ENCODE measurements at regions not wholly inside any gene's neighbourhood (a gene's known extent, or its start where the extent isn't known, plus 50 kb on each side); places are given as distances from the start of the nearest gene placed in this dataset.

DNA sequence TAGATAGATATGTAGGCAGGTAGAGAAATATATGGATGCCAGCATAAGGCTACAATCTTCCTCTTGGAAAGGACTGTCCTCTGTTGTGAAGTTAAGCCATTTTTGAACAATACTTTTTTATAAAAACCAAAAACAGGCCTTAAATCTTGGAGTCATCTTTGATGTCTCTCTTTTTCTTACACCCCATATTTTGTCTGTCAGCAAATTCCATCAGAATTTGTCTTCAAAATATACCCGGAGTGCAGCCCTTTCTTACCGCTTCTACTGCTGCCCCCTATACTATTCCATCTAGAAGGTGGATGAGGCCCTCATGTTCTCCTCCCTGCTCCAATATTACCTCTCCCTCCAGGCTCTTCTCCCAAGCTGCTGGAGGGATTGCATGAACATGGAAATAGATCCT lies 326.5 kb downstream of the HAPSTR1 start:
- Histone ChIP-seq H3K27ac (ENCODE audit: low read length) (no peak overlapping the region), H3K4me1 (ENCODE audit: control insufficient read depth, insufficient read depth, low read length) (no peaks in the 10 kb centered on the region), H3K36me3 (ENCODE audit: control insufficient read depth, insufficient read depth, low read length) (no peaks in the 10 kb centered on the region), H3K9me3 (ENCODE audit: control insufficient read depth, insufficient read depth, low read depth, low read length) (no peaks in the 10 kb centered on the region), H3K4me3 (ENCODE audit: low read depth in 2 of 2, low read length in 2 of 2) (no peak overlapping the region), H3K27me3 (ENCODE audit: control insufficient read depth, insufficient read depth, low read length) (peaks cover 13% of the 10 kb centered on the region)
- TF ChIP-seq TCF7L2 (IDR thresholded peaks at IDR 0.05; ENCODE audit: low read depth, low read length): no peak
- TF ChIP-seq, protein P1, sequence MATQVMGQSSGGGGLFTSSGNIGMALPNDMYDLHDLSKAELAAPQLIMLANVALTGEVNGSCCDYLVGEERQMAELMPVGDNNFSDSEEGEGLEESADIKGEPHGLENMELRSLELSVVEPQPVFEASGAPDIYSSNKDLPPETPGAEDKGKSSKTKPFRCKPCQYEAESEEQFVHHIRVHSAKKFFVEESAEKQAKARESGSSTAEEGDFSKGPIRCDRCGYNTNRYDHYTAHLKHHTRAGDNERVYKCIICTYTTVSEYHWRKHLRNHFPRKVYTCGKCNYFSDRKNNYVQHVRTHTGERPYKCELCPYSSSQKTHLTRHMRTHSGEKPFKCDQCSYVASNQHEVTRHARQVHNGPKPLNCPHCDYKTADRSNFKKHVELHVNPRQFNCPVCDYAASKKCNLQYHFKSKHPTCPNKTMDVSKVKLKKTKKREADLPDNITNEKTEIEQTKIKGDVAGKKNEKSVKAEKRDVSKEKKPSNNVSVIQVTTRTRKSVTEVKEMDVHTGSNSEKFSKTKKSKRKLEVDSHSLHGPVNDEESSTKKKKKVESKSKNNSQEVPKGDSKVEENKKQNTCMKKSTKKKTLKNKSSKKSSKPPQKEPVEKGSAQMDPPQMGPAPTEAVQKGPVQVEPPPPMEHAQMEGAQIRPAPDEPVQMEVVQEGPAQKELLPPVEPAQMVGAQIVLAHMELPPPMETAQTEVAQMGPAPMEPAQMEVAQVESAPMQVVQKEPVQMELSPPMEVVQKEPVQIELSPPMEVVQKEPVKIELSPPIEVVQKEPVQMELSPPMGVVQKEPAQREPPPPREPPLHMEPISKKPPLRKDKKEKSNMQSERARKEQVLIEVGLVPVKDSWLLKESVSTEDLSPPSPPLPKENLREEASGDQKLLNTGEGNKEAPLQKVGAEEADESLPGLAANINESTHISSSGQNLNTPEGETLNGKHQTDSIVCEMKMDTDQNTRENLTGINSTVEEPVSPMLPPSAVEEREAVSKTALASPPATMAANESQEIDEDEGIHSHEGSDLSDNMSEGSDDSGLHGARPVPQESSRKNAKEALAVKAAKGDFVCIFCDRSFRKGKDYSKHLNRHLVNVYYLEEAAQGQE (IDR thresholded peaks at IDR 0.05; ENCODE audit: insufficient read depth in 1 of 2, low read depth in 2 of 2, low read length in 1 of 2): no peak
- no peak for TF ChIP-seq SIN3A (IDR thresholded peaks at IDR 0.05; ENCODE audit: borderline replicate concordance, insufficient read depth, low read depth, low read length)
- TF ChIP-seq POLR2AphosphoS5 (IDR thresholded peaks at IDR 0.05; ENCODE audit: low read depth, low read length): no peak
- TF ChIP-seq, protein P2, sequence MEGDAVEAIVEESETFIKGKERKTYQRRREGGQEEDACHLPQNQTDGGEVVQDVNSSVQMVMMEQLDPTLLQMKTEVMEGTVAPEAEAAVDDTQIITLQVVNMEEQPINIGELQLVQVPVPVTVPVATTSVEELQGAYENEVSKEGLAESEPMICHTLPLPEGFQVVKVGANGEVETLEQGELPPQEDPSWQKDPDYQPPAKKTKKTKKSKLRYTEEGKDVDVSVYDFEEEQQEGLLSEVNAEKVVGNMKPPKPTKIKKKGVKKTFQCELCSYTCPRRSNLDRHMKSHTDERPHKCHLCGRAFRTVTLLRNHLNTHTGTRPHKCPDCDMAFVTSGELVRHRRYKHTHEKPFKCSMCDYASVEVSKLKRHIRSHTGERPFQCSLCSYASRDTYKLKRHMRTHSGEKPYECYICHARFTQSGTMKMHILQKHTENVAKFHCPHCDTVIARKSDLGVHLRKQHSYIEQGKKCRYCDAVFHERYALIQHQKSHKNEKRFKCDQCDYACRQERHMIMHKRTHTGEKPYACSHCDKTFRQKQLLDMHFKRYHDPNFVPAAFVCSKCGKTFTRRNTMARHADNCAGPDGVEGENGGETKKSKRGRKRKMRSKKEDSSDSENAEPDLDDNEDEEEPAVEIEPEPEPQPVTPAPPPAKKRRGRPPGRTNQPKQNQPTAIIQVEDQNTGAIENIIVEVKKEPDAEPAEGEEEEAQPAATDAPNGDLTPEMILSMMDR (IDR thresholded peaks at IDR 0.05): no peak
- intact Hi-C loops (cut with micrococcal nuclease; ENCODE audit: unreplicated experiment) (no loop called here), in situ Hi-C loops (cut with HindIII; ENCODE audit: low pct_unique_long_range_greater_than_20kb, low sequenced_read_pairs) (no loop called here)
- BruUV-seq (replicated peaks): no TSS peak
- ATAC-seq (no peak), DNase-seq (ENCODE audit: low read depth, low spot score) (no peak)
- ChIA-PET POLR2A (no interaction called here), CTCF (no interaction called here)

DNA sequence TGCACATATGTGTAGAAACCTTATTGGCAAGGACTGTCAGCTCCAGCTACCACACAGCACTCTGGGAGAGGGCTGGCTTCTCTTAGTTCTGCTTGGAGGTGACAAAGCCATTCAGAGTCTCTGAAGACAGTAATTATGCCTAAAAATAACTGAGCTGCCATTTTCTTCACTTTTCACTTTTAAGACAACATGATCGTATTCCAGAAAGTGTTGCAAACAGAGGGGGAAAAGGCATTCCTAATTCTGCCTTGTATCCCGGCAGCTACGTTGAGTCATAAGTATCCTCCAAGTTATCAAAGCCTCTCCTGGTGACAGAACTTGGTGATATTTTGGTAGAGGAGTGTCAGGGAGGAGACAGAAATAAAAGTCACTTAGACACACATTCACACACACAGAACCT lies 327.7 kb downstream of the HAPSTR1 start:
- H3K27ac ChIP-seq (ENCODE audit: low read length): no peak overlapping the region
- no peaks in the 10 kb centered on the region for H3K36me3 ChIP-seq (ENCODE audit: control insufficient read depth, insufficient read depth, low read length)
- intact Hi-C loops (cut with micrococcal nuclease; ENCODE audit: unreplicated experiment) (no loop called here), in situ Hi-C loops (cut with HindIII; ENCODE audit: low pct_unique_long_range_greater_than_20kb, low sequenced_read_pairs) (no loop called here)
- no peak for DNase-seq (ENCODE audit: low read depth, low spot score)
- no peak for ATAC-seq
- POLR2A ChIA-PET: no interaction called here
- H3K4me1 ChIP-seq (ENCODE audit: control insufficient read depth, insufficient read depth, low read length): no peaks in the 10 kb centered on the region
- BruUV-seq (replicated peaks): no TSS peak
- peaks cover 11% of the 10 kb centered on the region for H3K27me3 ChIP-seq (ENCODE audit: control insufficient read depth, insufficient read depth, low read length)
- no peaks in the 10 kb centered on the region for H3K9me3 ChIP-seq (ENCODE audit: control insufficient read depth, insufficient read depth, low read depth, low read length)
- H3K4me3 ChIP-seq (ENCODE audit: low read depth in 2 of 2, low read length in 2 of 2): no peak overlapping the region
- CTCF ChIA-PET: no interaction called here
- TF ChIP-seq POLR2AphosphoS5 (IDR thresholded peaks at IDR 0.05; ENCODE audit: low read depth, low read length) (no peak), SIN3A (IDR thresholded peaks at IDR 0.05; ENCODE audit: borderline replicate concordance, insufficient read depth, low read depth, low read length) (no peak), TCF7L2 (IDR thresholded peaks at IDR 0.05; ENCODE audit: low read depth, low read length) (no peak)
- TF ChIP-seq, protein P1 (IDR thresholded peaks at IDR 0.05; ENCODE audit: insufficient read depth in 1 of 2, low read depth in 2 of 2, low read length in 1 of 2): no peak
- TF ChIP-seq, protein P2 (IDR thresholded peaks at IDR 0.05): no peak
